AG04449 (cell line): ENCODE measurements at regions not wholly inside any gene's neighbourhood (a gene's known extent, or its start where the extent isn't known, plus 50 kb on each side); places are given as distances from the start of the nearest gene placed in this dataset.
"Not testable (repeated sequence)": the region's sequence is repeated elsewhere in the genome, so short reads cannot be mapped to it uniquely, and the experiment has no call there.

ENCODE experiments used
- CTCF ChIA-PET: fragments of 350-600 bp; formaldehyde crosslinking; extraction: SDS; loops from one replicate; lab custom pipeline; 2021; ENCODE audit warnings: antibody characterized with exemption; lab: Yijun Ruan, JAX
- POLR2A ChIA-PET: fragments of 400-600, 350-600 bp; formaldehyde crosslinking; extraction: SDS; loops from one replicate; lab custom pipeline; 2020; ENCODE audit warnings: antibody characterized with exemption, inconsistent platforms; lab: Yijun Ruan, JAX
- DNase-seq: peaks from one replicate; pipeline ENCODE4 v3.0.0-alpha.2; 2010; ENCODE audit warnings: low read depth, low spot score
- H3K4me3 ChIP-seq: 2 replicates; pipeline ENCODE4 v1.5.1; 2011; ENCODE audit warnings: low read depth, mild to moderate bottlenecking, control low read depth, low read length
- TF ChIP-seq, protein P1 (sequence below): IDR thresholded peaks from one replicate; pipeline ENCODE4 v1.5.1; 2011; ENCODE audit warnings: mild to moderate bottlenecking, moderate library complexity, low read length, control low read depth, inconsistent platforms; ENCODE audit not compliant: insufficient read depth; ENCODE audit errors: missing control alignments

DNA sequence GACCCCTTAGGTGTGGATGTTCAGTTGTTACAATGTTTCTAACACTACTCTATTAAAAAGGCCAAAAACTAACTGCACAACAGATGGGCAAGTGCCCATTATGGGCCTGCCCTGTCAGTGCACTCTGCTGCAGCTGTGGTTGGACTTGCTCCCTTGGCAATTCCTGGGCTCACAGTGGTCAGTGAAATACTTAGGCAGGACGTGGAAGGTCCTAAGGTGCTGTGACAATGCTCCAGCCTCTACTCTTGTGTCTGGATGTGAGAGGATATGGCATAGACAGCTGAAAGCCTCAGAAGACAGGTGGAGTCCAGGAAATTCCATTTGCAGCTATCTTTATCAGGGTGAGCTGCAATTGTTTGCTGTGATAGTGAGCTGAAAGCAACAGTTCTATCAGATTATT, 136.5 kb upstream of the OLIG3 start:
- TF ChIP-seq, protein P1, sequence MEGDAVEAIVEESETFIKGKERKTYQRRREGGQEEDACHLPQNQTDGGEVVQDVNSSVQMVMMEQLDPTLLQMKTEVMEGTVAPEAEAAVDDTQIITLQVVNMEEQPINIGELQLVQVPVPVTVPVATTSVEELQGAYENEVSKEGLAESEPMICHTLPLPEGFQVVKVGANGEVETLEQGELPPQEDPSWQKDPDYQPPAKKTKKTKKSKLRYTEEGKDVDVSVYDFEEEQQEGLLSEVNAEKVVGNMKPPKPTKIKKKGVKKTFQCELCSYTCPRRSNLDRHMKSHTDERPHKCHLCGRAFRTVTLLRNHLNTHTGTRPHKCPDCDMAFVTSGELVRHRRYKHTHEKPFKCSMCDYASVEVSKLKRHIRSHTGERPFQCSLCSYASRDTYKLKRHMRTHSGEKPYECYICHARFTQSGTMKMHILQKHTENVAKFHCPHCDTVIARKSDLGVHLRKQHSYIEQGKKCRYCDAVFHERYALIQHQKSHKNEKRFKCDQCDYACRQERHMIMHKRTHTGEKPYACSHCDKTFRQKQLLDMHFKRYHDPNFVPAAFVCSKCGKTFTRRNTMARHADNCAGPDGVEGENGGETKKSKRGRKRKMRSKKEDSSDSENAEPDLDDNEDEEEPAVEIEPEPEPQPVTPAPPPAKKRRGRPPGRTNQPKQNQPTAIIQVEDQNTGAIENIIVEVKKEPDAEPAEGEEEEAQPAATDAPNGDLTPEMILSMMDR, result no peak
- ChIA-PET CTCF (no interaction called here), POLR2A (no interaction called here)
- DNase-seq, result no peak
- no peak overlapping the region for H3K4me3 ChIP-seq

DNA sequence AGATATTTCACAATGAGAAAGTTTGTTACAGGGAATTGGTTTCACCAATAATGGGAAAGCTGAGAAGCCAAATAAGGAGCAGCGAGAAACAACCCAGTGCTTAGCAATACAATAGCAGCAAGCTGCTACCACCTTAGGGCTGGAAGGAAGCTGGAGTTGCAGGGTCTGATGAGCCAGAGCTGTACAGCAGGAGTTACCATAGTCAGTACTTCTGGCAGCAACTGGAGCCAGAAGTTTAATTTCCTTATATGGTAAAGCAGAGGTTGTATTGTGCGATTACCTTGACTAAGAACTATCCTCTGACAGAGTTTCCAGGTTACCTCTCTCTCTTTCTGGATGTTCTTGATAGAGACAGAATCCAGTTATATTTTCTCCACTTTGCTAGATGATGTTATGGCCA, 137.1 kb upstream of the OLIG3 start:
- CTCF ChIA-PET, result interaction anchor here (0.8 kb wide), 1 partner anchor 9 kb away, joined by 3 read pairs; no protein-coding TSS in a partner anchor
- no peak for DNase-seq

DNA sequence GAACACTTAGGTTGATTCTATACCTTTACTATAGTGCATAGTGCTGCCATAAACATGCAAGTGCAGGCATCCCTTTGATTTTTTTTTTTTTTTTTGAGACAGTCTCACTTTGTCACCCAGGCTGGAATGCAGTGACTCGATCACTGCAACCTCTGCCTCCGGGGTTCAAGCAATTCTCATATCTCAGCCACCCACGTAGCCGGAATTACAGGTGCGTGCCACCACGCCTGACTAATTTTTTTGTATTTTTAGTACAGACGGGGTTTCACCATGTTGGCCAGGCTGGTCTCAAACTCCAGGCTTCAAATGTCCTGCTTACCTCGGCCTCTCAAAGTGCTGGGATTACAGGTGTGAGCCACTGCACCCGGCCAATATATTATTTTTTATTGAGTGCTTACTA, 140.0 kb upstream of the OLIG3 start:
- H3K4me3 ChIP-seq, CTCF ChIA-PET, DNase-seq, POLR2A ChIA-PET: not testable (repeated sequence)

More for the DNA sequence above, 137.1 kb upstream of the OLIG3 start:
- TF ChIP-seq, protein P1, result no peak
- POLR2A ChIA-PET, result no interaction called here
- H3K4me3 ChIP-seq, result no peak overlapping the region

DNA sequence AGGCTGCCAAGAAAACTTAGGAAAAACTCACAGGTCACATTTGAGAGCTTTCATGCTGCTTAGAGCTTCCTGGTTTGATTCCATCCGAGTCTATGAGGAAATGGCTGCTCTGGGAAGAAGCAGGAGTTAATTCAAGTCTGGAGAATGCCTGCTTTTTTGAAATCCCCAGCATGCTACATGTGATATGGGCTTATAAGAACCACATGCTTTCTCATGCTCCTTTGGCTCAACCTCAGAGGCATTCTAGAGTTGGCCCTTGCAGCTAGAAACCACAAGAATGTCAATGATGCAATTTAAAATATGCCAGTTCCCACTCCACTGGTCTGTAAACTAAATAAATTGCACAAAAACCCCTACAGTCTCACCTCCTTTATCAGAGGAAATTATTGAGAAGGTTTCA, 142.9 kb upstream of the OLIG3 start:
- TF ChIP-seq, protein P1, result no peak
- H3K4me3 ChIP-seq, result no peak overlapping the region
- CTCF ChIA-PET, result interaction anchor here (0.8 to 1.2 kb wide), 3 partner anchors 323 to 793 kb away, joined by 3 read pairs; no protein-coding TSS in a partner anchor
- POLR2A ChIA-PET, result no interaction called here
- peak; percentile 97 for DNase-seq

DNA sequence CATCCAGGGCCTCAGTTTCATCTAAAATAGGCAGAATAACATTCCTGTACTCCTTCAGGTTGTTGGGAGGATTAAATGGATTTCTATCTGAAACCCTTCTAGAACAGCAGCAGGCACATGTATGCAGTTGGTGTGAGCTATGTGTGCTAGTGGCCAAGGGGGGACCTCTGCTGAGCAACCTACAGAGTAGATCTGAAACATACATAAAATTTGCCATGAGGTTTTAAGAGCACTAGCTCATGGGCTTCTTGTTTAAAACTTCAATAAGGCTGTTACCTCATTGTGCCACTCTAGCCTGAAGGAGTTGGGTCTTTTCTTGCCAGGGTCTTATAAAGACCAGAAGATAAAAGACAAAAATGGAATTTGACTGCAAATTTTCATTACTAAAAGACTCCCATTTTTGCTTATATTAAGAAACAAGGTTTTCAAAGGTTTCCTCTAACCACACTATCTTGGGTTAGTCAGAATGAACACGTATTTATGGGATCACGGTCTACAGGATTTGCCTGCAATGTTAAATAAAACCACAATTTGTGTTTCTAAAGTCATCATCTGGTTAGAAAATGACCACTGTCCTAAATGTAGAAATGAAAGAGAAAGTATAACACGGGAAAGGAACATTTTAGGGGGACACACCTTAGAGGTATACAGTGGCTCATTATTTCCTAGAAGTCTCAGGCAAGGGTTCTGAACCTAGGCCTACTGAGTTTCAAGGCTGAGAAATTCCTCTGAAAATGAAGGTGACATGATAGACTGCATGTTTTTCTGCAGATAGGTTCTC, 144.9 kb upstream of the OLIG3 start:
- DNase-seq, result no peak
- POLR2A ChIA-PET, result no interaction called here
- no peak overlapping the region for H3K4me3 ChIP-seq
- CTCF ChIA-PET, result interaction anchor here (0.9 to 1.8 kb wide), 5 partner anchors 325 to 562 kb away, joined by 3 to 11 read pairs (median 4); no protein-coding TSS in a partner anchor
- TF ChIP-seq, protein P1, result no peak

DNA sequence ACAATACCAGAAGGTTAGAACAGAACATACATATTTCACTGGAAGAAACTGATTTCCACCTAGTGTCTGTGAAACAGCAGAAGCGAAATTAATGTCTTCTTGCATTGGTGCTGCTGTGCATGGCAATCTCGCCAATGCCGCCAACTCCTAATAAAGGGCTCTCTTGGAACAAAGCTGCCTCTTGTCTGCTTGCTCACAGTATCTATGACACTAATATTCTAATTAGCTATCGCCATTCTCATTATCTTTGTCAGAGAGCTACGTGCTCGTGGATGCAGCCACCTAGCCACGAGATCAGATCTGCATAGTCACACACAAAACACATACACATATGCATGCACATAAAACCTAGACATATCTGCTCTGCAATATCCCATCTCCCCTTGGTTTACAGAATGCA, 145.9 kb upstream of the OLIG3 start:
- DNase-seq, result no peak
- POLR2A ChIA-PET, result no interaction called here
- H3K4me3 ChIP-seq, result no peak overlapping the region
- CTCF ChIA-PET, result interaction anchor here (0.8 to 1.8 kb wide), 5 partner anchors 8 to 1032 kb away, joined by 3 to 11 read pairs (median 3); no protein-coding TSS in a partner anchor
- TF ChIP-seq, protein P1, result no peak
